ENCODE measurements at regions not wholly inside any gene's neighbourhood (a gene's known extent, or its start where the extent isn't known, plus 50 kb on each side); places are given as distances from the start of the nearest gene placed in this dataset.

GRCh38 chr12:123035841-123036240 lies 55.4 kb downstream of the ARL6IP4 start:
- TF ChIP-seq CTCF (IDR thresholded peaks at IDR 0.05 in 4 of 5, conservative IDR thresholded peaks at IDR 0.05 in 1 of 5) (no peak), POLR2A (IDR thresholded peaks at IDR 0.05) (no peak)
